ENCODE measurements at regions not wholly inside any gene's neighbourhood (a gene's known extent, or its start where the extent isn't known, plus 50 kb on each side); places are given as distances from the start of the nearest gene placed in this dataset.

DNA sequence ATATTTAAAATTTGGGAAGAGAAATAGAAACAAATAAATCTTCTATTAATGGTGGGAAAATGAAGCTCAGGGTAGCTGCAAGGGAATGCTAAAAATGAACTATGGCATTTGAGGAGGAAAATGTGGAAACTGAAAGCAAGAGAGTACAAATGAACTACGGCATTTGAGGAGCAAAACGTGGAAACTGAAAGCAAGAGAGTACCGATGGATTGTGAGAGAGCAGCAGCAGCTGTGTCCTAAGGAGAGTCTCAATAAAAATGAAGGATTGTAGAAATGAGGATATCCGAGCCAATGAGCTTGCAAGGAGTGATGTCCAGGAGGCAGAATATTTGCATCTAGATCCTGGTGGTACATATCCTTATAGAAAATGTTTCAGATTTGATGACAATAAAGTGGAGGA lies 547.1 kb upstream of the ZNF337 start:
- TF ChIP-seq CTCF (IDR thresholded peaks at IDR 0.05; ENCODE audit: low read depth, low read length), result no peak
- no peak for TF ChIP-seq EZH2phosphoT487 (IDR thresholded peaks at IDR 0.05; ENCODE audit: low read depth)

Data from OCI-LY3 (cell line).